Mucosa of rectum (tissue), 2 donors: ENCODE measurements at regions not wholly inside any gene's neighbourhood (a gene's known extent, or its start where the extent isn't known, plus 50 kb on each side); places are given as distances from the start of the nearest gene placed in this dataset.
"Not testable (repeated sequence)": the region's sequence is repeated elsewhere in the genome, so short reads cannot be mapped to it uniquely, and the experiment has no call there.

Source experiments
- H3K27ac ChIP-seq, 2 donors: one replicate each; pipeline ENCODE4 v1.7.0; 2013; ENCODE audit warnings: inconsistent platforms in 2 of 2, low read depth in 2 of 2, low read length in 2 of 2
- H3K27me3 ChIP-seq, 2 donors: one replicate each; pipeline ENCODE4 v1.7.0; 2013; ENCODE audit warnings: low read length in 2 of 2; ENCODE audit not compliant: control insufficient read depth in 2 of 2, insufficient read depth in 2 of 2
- H3K36me3 ChIP-seq, 2 donors: one replicate each; pipeline ENCODE4 v1.7.0; 2013; ENCODE audit warnings: low read length in 2 of 2; ENCODE audit not compliant: control insufficient read depth in 2 of 2, insufficient read depth in 2 of 2
- H3K4me1 ChIP-seq, 2 donors: one replicate each; pipeline ENCODE4 v1.7.0; 2013; ENCODE audit warnings: low read length in 2 of 2, mild to moderate bottlenecking in 1 of 2; ENCODE audit not compliant: control insufficient read depth in 2 of 2, insufficient read depth in 2 of 2
- H3K4me3 ChIP-seq, 2 donors: one replicate each; pipeline ENCODE4 v1.7.0; 2013; ENCODE audit warnings: low read length in 2 of 2
- H3K9ac ChIP-seq, 2 donors: one replicate each; pipeline ENCODE4 v1.7.0; 2013; ENCODE audit warnings: low read length in 2 of 2, low read depth in 1 of 2, mild to moderate bottlenecking in 1 of 2
- H3K9me3 ChIP-seq, 2 donors: one replicate each; pipeline ENCODE4 v1.7.0; 2013; ENCODE audit warnings: low read length in 2 of 2; ENCODE audit not compliant: control insufficient read depth in 2 of 2
- donor health status: healthy.
- donor health status: Normal muscosa, but diverticular disease.

- no peaks in the 10 kb centered on the region for H3K9me3 ChIP-seq
- no peaks in the 10 kb centered on the region for H3K36me3 ChIP-seq
- peaks cover 0 to 9% of the 10 kb centered on the region in 2 donors for H3K4me1 ChIP-seq
- H3K9ac ChIP-seq, result no peak overlapping the region
- no peak overlapping the region for H3K4me3 ChIP-seq
- no peaks in the 10 kb centered on the region for H3K27me3 ChIP-seq
- no peak overlapping the region for H3K27ac ChIP-seq
Measured at GRCh38 chr5:16987776-16988175, 51.7 kb upstream of the MYO10 start.

DNA sequence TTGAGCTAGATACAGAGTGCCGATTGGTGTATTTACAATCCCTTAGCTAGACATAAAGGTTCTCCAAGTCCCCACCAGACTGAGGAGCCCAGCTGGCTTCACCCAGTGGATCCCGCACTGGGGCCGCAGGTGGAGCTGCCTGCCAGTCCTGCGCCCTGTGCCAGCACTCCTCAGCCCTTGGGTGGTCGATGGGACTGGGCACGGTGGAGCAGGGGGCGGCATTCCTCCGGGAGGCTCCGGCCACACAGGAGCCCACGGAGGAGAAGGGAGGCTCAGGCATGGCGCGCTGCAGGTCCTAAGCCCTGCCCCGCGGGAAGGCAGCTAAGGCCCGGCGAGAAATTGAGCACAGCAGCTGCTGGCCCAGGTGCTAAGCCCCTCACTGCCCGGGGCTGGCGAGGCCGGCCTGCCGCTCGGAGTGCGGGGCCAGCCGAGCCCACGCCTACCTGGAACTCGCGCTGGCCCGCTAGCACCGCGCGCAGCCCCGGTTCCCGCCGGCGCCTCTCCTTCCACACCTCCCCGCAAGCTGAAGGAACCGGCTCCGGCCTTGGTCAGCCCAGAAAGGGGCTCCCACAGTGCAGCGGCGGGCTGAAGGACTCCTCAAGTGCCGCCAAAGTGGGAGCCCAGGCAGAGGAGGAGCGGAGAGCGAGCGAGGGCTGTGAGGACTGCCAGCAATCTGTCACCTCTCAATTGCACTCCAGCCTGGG lies 54.9 kb upstream of the MYO10 start:
- not testable (repeated sequence) for H3K4me3 ChIP-seq, H3K9ac ChIP-seq

GRCh38 chr5:16992006-16992405 lies 55.9 kb upstream of the MYO10 start:
- no peaks in the 10 kb centered on the region for H3K36me3 ChIP-seq
- no peak overlapping the region for H3K4me3 ChIP-seq

More for the DNA sequence above, 54.9 kb upstream of the MYO10 start:
- not testable (repeated sequence) for H3K4me1 ChIP-seq, H3K27me3 ChIP-seq, H3K9me3 ChIP-seq, H3K27ac ChIP-seq, H3K36me3 ChIP-seq

DNA sequence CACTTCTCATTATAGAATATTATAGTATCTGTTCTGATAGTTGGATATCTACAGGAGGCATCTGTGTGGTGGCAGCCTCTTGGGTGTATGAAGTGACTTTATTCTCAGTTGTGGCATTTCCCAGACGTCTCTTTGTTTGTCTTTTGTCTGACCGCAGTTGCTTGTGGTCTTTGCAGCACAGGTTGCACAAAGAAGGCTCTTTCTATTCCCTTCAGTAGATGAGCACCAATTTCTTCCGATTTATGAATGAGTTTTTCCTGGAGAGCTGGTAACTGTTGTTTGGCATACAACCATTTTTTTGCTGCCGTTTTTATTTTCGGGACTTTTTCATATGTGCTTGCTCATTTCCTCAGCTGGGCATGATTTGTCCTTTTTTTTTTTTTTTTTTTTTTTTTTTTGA lies 56.4 kb upstream of the MYO10 start:
- no peak overlapping the region for H3K4me3 ChIP-seq

More at GRCh38 chr5:16992006-16992405, 55.9 kb upstream of the MYO10 start:
- H3K27ac ChIP-seq, result no peak overlapping the region
- no peaks in the 10 kb centered on the region for H3K9me3 ChIP-seq
- no peaks in the 10 kb centered on the region for H3K27me3 ChIP-seq
- H3K9ac ChIP-seq, result no peak overlapping the region
- H3K4me1 ChIP-seq, result peaks cover 0 to 3% of the 10 kb centered on the region in 2 donors

GRCh38 chr5:16994565-16994964 lies 58.5 kb upstream of the MYO10 start:
- no peaks in the 10 kb centered on the region for H3K4me1 ChIP-seq
- no peak overlapping the region for H3K4me3 ChIP-seq
- H3K9ac ChIP-seq, result no peak overlapping the region
- H3K27me3 ChIP-seq, result no peaks in the 10 kb centered on the region
- H3K36me3 ChIP-seq, result no peaks in the 10 kb centered on the region
- no peaks in the 10 kb centered on the region for H3K9me3 ChIP-seq
- no peak overlapping the region for H3K27ac ChIP-seq

More for the DNA sequence above, 56.4 kb upstream of the MYO10 start:
- Histone ChIP-seq H3K27me3 (no peaks in the 10 kb centered on the region), H3K9ac (no peak overlapping the region), H3K9me3 (no peaks in the 10 kb centered on the region), H3K36me3 (no peaks in the 10 kb centered on the region), H3K27ac (no peak overlapping the region), H3K4me1 (peaks cover 0 to 3% of the 10 kb centered on the region in 2 donors)

DNA sequence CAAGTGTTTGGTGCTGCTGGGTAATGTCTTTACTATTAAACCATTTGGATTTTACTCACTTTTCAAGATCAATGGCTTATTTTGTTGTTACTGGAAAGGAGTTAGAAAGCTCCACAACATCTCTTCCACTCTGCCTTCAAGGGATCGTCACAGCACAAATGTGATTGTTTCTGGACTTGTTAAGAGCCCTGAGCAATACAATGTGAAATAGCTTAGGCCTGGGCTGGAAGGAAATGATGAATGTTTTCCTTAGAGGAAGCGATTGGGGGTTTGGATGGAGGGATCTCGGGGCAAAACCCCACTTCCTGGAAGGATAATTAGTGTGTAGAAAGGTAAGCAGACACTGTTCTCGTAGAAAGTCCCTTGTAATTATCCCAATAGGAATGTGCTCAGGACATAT lies 59.3 kb upstream of the MYO10 start:
- no peaks in the 10 kb centered on the region for H3K36me3 ChIP-seq
- no peaks in the 10 kb centered on the region for H3K27me3 ChIP-seq
- no peaks in the 10 kb centered on the region for H3K4me1 ChIP-seq
- H3K9ac ChIP-seq, result no peak overlapping the region
- no peak overlapping the region for H3K4me3 ChIP-seq
- H3K27ac ChIP-seq, result no peak overlapping the region
- H3K9me3 ChIP-seq, result no peaks in the 10 kb centered on the region

GRCh38 chr5:17000291-17000939 lies 64.3 kb upstream of the MYO10 start:
- Histone ChIP-seq H3K27me3 (no peaks in the 10 kb centered on the region), H3K36me3 (no peaks in the 10 kb centered on the region), H3K4me1 (no peaks in the 10 kb centered on the region), H3K9me3 (no peaks in the 10 kb centered on the region), H3K9ac (no peak overlapping the region), H3K4me3 (no peak overlapping the region), H3K27ac (no peak overlapping the region)

DNA sequence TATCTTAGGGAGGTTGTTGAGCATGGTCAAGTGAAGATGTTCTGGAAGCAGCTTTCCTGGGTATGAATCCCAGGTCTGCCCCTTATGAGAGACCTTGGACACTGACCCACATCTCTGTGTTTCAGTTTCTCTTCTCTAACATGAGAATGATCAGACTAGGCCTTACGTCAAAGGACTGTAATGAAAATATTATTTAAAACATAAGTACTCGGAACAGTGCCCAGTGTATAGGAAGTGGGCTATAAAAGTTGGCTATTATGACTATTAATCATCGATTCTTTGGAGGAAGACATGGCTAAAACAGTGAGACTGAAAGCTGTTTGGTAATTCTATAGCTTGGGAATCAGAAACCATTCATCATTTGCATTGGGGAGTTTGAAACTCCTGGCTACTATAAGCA lies 65.3 kb upstream of the MYO10 start:
- no peak overlapping the region for H3K4me3 ChIP-seq
- no peaks in the 10 kb centered on the region for H3K27me3 ChIP-seq
- no peaks in the 10 kb centered on the region for H3K36me3 ChIP-seq
- no peaks in the 10 kb centered on the region for H3K4me1 ChIP-seq
- H3K9me3 ChIP-seq, result no peaks in the 10 kb centered on the region
- H3K9ac ChIP-seq, result no peak overlapping the region
- H3K27ac ChIP-seq, result no peak overlapping the region

- H3K4me1 ChIP-seq, result no peaks in the 10 kb centered on the region
- no peaks in the 10 kb centered on the region for H3K36me3 ChIP-seq
- no peak overlapping the region for H3K9ac ChIP-seq
- H3K9me3 ChIP-seq, result no peaks in the 10 kb centered on the region
- H3K27ac ChIP-seq, result no peak overlapping the region
- H3K4me3 ChIP-seq, result no peak overlapping the region
- no peaks in the 10 kb centered on the region for H3K27me3 ChIP-seq
Measured at GRCh38 chr5:17004441-17005106, 68.5 kb upstream of the MYO10 start.

GRCh38 chr5:17005107-17005828 lies 69.2 kb upstream of the MYO10 start:
- Histone ChIP-seq H3K36me3 (no peaks in the 10 kb centered on the region), H3K4me1 (no peaks in the 10 kb centered on the region), H3K27ac (no peak overlapping the region), H3K9ac (no peak overlapping the region), H3K27me3 (no peaks in the 10 kb centered on the region), H3K9me3 (no peaks in the 10 kb centered on the region), H3K4me3 (no peak overlapping the region)
